OCI-M2 (cell line): ENCODE measurements at regions not wholly inside any gene's neighbourhood (a gene's known extent, or its start where the extent isn't known, plus 50 kb on each side); places are given as distances from the start of the nearest gene placed in this dataset.
"Not testable (repeated sequence)": the region's sequence is repeated elsewhere in the genome, so short reads cannot be mapped to it uniquely, and the experiment has no call there.

Source experiments
- DNase-seq: peaks from one replicate; lab custom pipeline; 2025; ENCODE audit not compliant: unreplicated experiment; lab: John Stamatoyannopoulos, UW

DNA sequence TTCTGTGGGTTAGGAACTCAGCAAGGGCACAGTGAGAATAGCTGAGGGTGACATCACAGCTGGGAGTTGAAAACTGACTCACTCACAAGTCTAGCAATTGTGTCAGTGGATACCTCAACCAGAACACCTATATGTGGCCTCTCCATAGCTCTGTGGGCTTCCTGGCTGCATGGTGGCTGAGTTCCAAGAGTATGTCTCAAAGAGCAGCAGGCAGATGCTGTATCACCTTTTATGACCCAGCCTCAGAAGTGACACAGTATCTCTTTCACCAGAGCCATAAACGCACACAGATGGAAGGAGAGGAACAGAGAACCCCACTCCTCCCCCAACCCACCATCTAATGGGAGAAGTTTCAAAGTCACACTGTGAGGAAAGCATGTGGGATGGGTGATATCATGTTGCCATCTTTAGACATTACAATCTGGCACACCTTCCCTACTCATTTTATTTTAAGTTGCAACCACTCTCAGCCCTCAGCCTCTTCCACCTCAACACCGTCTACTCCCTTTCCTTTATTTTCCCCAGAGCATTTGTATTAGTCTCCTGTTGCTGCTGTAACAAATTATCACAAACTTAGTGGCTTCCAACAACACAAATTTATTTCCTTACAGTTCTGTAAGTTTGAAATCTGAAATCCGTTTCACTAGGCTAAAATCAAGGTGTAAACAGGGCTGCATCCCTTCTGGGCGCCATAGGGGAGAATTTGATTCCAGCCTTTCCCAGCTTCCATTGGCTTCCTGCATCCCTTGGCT is 134.6 kb upstream of the SPATS2L start:
- DNase-seq = no peak

DNA sequence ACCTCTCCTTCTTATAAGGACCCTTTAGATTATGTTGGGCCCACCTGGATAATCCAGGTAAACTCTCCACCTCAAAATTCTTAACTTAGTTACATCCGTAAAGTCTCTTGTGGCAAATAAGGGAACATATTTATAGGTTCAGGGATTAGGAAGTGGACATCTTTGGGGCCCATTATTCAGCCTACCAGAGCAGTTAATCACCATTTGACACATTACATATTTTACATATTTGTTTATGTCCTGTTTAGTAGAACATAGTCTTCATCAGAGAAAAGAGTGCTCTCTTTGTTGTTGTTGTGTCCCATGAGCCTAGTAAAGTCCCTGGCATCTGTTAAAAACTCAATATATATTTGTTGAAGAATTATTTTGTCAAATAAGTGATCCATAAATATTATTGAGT is 134.0 kb upstream of the SPATS2L start:
- no peak for DNase-seq

DNA sequence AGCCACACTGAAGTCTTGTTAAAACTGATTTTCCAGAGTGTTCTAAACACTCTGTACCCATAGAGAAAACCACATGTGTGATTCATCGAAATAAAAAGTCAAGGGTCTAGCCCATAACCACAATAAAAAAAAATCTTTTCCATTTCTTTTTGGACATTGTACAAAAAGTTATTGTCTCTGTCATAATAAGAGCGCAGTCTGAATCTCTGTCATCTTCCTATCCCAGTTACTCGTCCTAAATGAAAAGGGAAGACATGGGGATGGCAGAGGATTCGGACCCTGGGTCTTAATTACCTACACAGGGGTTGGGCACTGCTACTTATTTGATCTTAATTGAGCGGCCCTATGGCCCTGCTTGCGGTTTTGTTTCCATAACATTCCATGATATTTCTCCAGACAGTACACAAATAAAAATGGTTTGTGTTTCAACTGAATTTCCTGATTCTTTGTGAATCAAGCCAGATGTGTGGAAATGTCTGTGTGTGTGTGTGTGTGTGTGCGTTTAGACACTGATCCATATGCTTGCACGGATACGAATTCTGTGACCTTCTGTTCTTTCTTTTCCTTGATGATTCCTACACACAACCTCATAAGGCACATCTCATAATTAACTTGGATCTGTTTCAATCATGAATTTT is 133.4 kb upstream of the SPATS2L start:
- DNase-seq = no peak

- DNase-seq = no peak
Observed at GRCh38 chr2:200173691-200174090, 132.8 kb upstream of the SPATS2L start.

DNA sequence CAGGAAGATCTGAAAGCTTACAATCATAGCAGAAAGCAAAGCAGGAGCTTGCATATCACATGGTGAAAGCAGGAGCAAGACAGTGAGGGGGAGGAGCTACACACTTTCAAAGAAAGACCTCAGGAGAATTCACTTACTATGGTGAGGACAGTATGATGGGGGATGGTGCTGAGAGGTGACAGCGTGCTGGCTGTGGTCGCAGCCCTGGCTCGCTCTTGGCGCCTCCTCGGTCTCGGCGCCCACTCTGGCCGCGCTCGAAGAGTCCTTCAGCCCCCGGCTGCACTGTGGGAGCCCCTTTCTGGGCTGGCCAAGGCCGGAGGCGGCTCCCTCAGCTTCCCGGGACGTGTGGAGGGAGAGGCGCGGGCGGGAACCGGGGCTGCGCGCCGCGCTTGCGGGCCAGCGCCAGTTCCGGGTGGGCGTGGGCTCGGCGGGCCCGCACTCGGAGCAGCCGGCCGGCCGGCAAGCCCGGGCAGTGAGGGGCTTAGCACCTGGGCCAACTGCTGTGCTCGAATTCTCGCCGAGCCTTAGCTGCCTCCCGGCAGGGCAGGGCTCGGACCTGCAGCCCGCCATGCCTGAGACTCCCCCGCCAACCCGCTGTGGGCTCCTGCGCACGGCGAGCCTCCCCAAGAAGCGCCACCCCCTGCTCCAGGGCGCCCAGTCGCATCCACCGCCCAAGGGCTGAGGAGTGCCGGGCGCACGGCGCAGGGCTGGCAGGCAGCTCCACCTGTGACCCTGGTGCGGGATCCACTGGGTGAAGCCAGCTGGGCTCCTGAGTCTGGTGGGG is 131.9 kb upstream of the SPATS2L start:
- DNase-seq = no peak

- no peak for DNase-seq
Observed at GRCh38 chr2:200177971-200178911, 128.3 kb upstream of the SPATS2L start.

GRCh38 chr2:200179151-200179550 is 127.3 kb upstream of the SPATS2L start:
- DNase-seq = no peak

DNA sequence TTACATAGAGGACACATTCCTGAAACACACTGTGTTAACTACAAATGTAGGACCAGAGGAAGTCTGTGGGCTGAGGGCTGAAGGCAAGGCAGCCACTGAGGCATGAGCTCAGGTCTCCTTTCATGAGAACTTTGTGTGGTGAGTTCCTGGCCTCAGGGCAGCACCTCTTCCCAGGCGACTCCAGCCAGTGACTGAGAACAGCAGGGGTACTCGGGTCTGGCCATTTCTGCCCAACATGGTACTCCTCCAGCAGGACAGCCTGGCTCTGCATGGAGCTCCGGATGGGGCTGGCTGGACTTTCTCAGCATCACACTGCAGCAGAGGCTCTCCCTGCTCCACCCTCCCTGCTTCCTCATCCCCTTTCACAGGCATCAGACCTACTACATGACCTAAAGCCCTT is 125.5 kb upstream of the SPATS2L start:
- DNase-seq = no peak

DNA sequence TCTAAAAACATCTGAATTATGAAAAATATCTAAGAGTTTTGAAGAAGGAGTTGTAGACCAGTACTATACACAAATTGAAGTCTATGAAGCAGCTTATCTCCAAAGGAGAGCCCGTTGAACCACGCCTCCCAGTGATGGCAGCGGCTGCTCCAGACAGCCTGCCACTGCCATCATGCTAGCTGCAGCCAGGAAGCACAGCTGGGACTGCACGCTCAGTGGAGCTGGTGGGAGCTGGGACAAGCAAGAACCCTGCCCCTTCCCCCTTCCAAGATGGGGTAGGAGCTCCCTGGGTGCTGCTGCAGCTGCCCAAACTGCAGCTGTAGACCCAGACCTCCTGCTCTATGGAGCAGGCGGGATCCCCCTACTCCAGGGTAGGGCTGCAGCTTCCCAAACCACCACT is 124.7 kb upstream of the SPATS2L start:
- DNase-seq = no peak

GRCh38 chr2:200184748-200185627 is 121.5 kb upstream of the SPATS2L start:
- DNase-seq = no peak

GRCh38 chr2:200185628-200186000 is 120.9 kb upstream of the SPATS2L start:
- no peak for DNase-seq

DNA sequence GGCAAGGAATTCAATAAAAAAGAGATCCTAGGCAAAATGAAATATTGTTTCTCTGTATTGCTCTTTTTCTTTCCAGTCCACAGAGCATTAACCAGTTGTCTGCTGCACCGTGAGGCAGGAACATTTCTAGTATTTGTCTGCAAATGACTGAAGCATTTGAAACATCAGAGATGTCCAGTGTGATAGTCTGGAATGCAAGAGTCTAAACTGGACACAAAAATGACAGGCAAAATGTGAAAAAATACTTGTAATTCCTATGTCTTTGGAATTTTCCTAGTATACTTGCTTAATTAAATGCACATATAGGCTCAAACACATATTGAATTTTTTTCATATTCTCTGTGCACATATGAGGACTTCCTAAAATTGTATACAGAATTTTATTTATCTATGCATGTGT is 120.5 kb upstream of the SPATS2L start:
- no peak for DNase-seq

GRCh38 chr2:200188876-200189275 is 117.6 kb upstream of the SPATS2L start:
- DNase-seq = no peak

DNA sequence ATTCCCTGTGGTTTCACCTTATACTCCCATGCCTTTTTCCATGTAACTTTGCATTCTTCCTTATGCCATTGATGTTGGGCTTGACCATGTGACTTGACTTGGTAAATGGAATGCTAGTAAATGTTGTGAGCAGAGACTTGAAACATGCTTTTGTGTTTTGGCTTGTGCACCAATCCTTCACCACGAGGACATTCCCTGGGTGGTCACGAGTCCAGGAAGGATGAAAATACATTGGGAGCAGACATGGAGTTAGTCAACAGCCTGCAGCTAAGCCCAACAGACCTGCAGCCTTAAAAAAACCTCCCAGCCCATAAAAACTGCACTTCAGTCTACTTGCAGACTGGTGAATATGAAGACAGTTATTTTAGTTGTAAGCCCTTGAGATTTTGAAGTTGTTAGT is 116.5 kb upstream of the SPATS2L start:
- no peak for DNase-seq

DNA sequence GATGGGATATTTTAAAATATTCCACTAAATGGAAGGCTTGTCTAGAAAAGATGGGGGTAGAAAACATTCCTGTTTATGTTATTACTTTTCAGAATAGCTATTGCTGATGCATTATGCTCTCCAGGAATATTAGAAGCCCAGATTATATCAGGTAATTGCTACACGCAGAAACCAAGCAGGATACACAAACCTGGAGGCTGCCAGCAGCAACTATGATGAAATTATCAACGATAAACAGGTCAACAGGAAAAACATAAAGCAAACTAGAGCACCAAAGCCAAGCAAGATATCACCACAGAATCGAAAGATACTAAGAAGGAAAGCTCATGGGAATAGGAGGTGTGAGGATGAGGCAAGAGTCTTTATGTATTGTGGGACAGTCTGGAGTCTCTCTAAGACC is 113.2 kb upstream of the SPATS2L start:
- DNase-seq = no peak

- no peak for DNase-seq
Observed at GRCh38 chr2:200193791-200194190, 112.7 kb upstream of the SPATS2L start.

DNA sequence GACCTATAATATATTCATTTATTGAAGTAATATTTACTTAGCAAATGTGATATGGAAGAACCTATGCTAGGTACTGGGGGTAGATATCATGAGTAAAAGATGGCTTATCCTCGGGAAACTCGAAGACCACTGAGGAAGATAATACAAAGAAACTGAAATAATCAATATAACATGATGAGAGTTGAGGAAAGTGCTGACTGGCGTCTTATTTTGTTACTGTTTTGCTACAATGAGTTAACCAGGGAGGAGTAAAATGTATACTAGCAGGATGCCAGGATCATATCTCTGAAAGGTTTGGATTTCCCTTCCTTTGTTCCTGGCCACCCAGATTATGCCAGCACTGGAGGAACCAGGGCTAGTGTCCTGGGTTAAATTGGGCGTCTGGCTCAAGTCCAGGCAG is 111.7 kb upstream of the SPATS2L start:
- DNase-seq = no peak

DNA sequence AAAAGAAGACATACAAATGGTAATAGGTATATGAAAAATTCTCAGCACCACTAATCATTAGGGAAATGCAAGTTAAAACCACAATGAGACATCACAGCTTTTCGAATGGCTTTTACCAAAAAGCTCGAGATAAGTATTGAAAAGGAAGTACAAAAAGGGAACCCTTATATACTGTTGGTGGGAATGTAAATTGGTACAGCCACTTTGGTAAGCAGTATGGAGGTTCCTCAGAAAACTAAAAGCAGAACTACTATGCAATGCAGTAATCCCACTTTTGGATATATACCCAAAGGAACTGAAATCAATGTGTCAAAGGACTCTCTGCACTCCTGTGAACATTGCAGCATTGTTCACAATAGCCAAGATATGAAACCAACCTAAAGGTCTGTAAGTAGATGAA is 107.5 kb upstream of the SPATS2L start:
- no peak for DNase-seq

DNA sequence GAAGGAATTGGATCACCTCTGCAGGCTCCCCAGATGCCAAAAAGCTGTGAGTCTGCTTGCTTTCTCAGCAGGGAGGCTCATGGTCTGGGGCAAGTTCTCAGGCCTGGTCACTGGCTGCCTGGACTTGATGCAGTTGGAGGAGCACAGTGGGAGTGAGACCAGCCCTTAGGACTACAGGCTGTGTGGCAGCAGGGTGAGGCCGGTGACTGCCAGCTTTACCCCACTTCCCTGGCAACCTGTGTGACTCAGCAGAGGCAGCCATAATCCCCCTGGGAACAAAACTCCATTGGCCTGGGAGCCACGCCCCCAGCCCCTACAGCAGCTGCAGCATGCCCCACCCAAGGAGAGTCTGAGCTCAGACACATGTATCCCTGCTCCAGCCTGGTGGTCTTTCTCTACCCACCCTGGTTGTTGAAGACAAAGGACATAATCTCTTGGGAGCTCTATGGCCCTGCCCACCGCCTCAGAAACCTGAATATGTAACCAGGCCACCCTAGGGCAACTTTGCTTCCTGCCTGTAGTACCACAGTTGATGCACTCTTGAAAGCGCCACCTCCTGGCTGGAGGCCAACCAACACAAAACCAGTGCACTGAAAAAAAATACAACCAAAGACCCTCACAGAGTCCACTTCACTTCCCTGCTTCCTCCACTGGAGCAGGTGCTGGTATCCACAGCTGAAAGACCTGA is 106.8 kb upstream of the SPATS2L start:
- no peak for DNase-seq

- not testable (repeated sequence) for DNase-seq
Observed at GRCh38 chr2:200201839-200202238, 104.7 kb upstream of the SPATS2L start.
